ENCODE measurements at regions not wholly inside any gene's neighbourhood (a gene's known extent, or its start where the extent isn't known, plus 50 kb on each side); places are given as distances from the start of the nearest gene placed in this dataset.

- H3K27me3 ChIP-seq (ENCODE audit: control insufficient read depth, insufficient read depth, low read length) = no peaks in the 10 kb centered on the region
- no peaks in the 10 kb centered on the region for H3K36me3 ChIP-seq (ENCODE audit: control insufficient read depth, insufficient read depth, low read length)
- H3K4me3 ChIP-seq (ENCODE audit: low read depth, low read length) = no peak overlapping the region
- FAIRE-seq (no peak), DNase-seq (ENCODE audit: low read depth) (no peak)
- no peak for TF ChIP-seq CTCF (IDR thresholded peaks at IDR 0.05; ENCODE audit: insufficient read depth, low read length, severe bottlenecking)
Observed at GRCh38 chr5:118692811-118693342, 295.5 kb downstream of the DTWD2 start.

GRCh38 chr5:118687661-118688621, 300.4 kb downstream of the DTWD2 start:
- DNase-seq (ENCODE audit: low read depth) (no peak), FAIRE-seq (no peak)
- Histone ChIP-seq H3K36me3 (ENCODE audit: control insufficient read depth, insufficient read depth, low read length) (no peaks in the 10 kb centered on the region), H3K27me3 (ENCODE audit: control insufficient read depth, insufficient read depth, low read length) (no peaks in the 10 kb centered on the region), H3K4me3 (ENCODE audit: low read depth, low read length) (no peak overlapping the region)
- TF ChIP-seq CTCF (IDR thresholded peaks at IDR 0.05; ENCODE audit: insufficient read depth, low read length, severe bottlenecking) = no peak

- DNase-seq (ENCODE audit: low read depth) (no peak), FAIRE-seq (no peak)
- Histone ChIP-seq H3K36me3 (ENCODE audit: control insufficient read depth, insufficient read depth, low read length) (no peaks in the 10 kb centered on the region), H3K27me3 (ENCODE audit: control insufficient read depth, insufficient read depth, low read length) (no peaks in the 10 kb centered on the region), H3K4me3 (ENCODE audit: low read depth, low read length) (no peak overlapping the region)
- no peak for TF ChIP-seq CTCF (IDR thresholded peaks at IDR 0.05; ENCODE audit: insufficient read depth, low read length, severe bottlenecking)
Observed at GRCh38 chr5:118687100-118687499, 301.2 kb downstream of the DTWD2 start.

- H3K4me3 ChIP-seq (ENCODE audit: low read depth, low read length) = no peak overlapping the region
- H3K36me3 ChIP-seq (ENCODE audit: control insufficient read depth, insufficient read depth, low read length) = no peaks in the 10 kb centered on the region
- no peaks in the 10 kb centered on the region for H3K27me3 ChIP-seq (ENCODE audit: control insufficient read depth, insufficient read depth, low read length)
- FAIRE-seq (no peak), DNase-seq (ENCODE audit: low read depth) (no peak)
- no peak for TF ChIP-seq CTCF (IDR thresholded peaks at IDR 0.05; ENCODE audit: insufficient read depth, low read length, severe bottlenecking)
Observed at GRCh38 chr5:118681655-118682054, 306.7 kb downstream of the DTWD2 start.

GRCh38 chr5:118679264-118679940, 308.9 kb downstream of the DTWD2 start:
- no peaks in the 10 kb centered on the region for H3K36me3 ChIP-seq (ENCODE audit: control insufficient read depth, insufficient read depth, low read length)
- H3K27me3 ChIP-seq (ENCODE audit: control insufficient read depth, insufficient read depth, low read length) = no peaks in the 10 kb centered on the region
- no peak for TF ChIP-seq CTCF (IDR thresholded peaks at IDR 0.05; ENCODE audit: insufficient read depth, low read length, severe bottlenecking)
- H3K4me3 ChIP-seq (ENCODE audit: low read depth, low read length) = no peak overlapping the region
- no peak for DNase-seq (ENCODE audit: low read depth)
- no peak for FAIRE-seq

All from bronchial epithelial cell (primary cell).